ENCODE measurements at regions not wholly inside any gene's neighbourhood (a gene's known extent, or its start where the extent isn't known, plus 50 kb on each side); places are given as distances from the start of the nearest gene placed in this dataset.

DNA sequence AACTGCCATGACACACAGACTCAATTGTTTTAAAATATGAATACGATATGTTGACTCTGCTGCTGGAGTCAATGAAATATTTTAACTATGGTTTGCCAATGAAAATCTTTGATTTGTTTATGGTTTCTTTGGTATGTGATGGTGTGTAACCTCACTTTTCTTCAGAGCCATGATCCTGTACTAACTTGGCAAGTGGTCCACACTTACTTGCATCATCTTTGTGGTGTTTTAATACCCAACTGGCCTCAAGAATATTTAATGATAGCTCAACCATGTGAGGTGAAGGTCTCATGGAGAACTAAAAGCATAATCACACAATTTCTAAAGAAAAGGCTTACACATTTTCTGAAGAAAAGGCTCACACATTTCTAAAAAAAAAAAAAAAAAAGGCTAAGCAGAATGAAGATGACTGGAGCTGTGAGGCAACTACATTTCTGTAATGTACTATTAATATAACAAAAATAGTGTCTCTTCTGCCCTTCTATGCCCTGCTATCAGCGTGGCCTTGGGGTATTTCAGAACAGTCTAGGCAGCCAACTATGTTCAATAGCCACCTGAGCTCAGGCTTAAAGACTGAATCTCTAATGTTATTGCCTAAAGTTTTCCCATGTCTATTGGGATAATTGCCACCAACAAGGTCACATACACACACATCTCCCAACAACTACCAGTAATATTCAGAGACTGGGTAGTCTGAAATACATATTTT, 395.0 kb downstream of the MLLT3 start:
- Mint-ChIP-seq H3K4me3 (no peak overlapping the region), H3K36me3 (no peaks in the 10 kb centered on the region), H3K27ac (no peak overlapping the region), H3K9me3 (peaks cover 2% of the 10 kb centered on the region), H3K4me1 (no peaks in the 10 kb centered on the region), H3K27me3 (ENCODE audit: insufficient read depth, low read depth) (no peaks in the 10 kb centered on the region)
- no peaks in the 10 kb centered on the region for H3K9me3 ChIP-seq (ENCODE audit: low read depth)
- no peak for DNase-seq (ENCODE audit: low spot score)
- peaks cover 6% of the 10 kb centered on the region for H3K4me1 ChIP-seq
- H3K27me3 ChIP-seq = no peaks in the 10 kb centered on the region
- no peaks in the 10 kb centered on the region for H3K79me2 ChIP-seq (ENCODE audit: low read depth)
- H3K9ac ChIP-seq = no peak overlapping the region
- no peaks in the 10 kb centered on the region for H3F3A ChIP-seq (ENCODE audit: low read depth)
- no peak overlapping the region for H2AFZ ChIP-seq (replicated peaks)
- TF ChIP-seq EZH2 (IDR thresholded peaks at IDR 0.05) = no peak
- no peak for TF ChIP-seq CTCF (IDR thresholded peaks at IDR 0.05)
- TF ChIP-seq EZH2phosphoT487 (IDR thresholded peaks at IDR 0.05) = no peak
- no peaks in the 10 kb centered on the region for H4K20me1 ChIP-seq (ENCODE audit: low read depth)
- no peak overlapping the region for H3K4me2 ChIP-seq
- H3K36me3 ChIP-seq = no peaks in the 10 kb centered on the region
- H3K27ac ChIP-seq = no peak overlapping the region
- no peak overlapping the region for H3K4me3 ChIP-seq

GRCh38 chr9:20226345-20226744, 396.0 kb downstream of the MLLT3 start:
- no peak for TF ChIP-seq EZH2 (IDR thresholded peaks at IDR 0.05)
- no peak for TF ChIP-seq EZH2phosphoT487 (IDR thresholded peaks at IDR 0.05)
- no peak for TF ChIP-seq CTCF (IDR thresholded peaks at IDR 0.05)
- no peak for DNase-seq (ENCODE audit: low spot score)
- H3K9me3 ChIP-seq (ENCODE audit: low read depth) = no peaks in the 10 kb centered on the region
- no peak overlapping the region for H3K9ac ChIP-seq
- H3K4me3 ChIP-seq = no peak overlapping the region
- Mint-ChIP-seq H3K36me3 (no peaks in the 10 kb centered on the region), H3K27me3 (ENCODE audit: insufficient read depth, low read depth) (no peaks in the 10 kb centered on the region), H3K9me3 (no peaks in the 10 kb centered on the region), H3K4me3 (no peak overlapping the region), H3K4me1 (no peaks in the 10 kb centered on the region), H3K27ac (no peak overlapping the region)
- no peak overlapping the region for H2AFZ ChIP-seq (replicated peaks)
- no peaks in the 10 kb centered on the region for H3F3A ChIP-seq (ENCODE audit: low read depth)
- H3K27ac ChIP-seq = no peak overlapping the region
- H4K20me1 ChIP-seq (ENCODE audit: low read depth) = no peaks in the 10 kb centered on the region
- no peaks in the 10 kb centered on the region for H3K36me3 ChIP-seq
- no peaks in the 10 kb centered on the region for H3K27me3 ChIP-seq
- H3K79me2 ChIP-seq (ENCODE audit: low read depth) = no peaks in the 10 kb centered on the region
- peaks cover 6% of the 10 kb centered on the region for H3K4me1 ChIP-seq
- no peak overlapping the region for H3K4me2 ChIP-seq

GRCh38 chr9:20225826-20226225, 396.5 kb downstream of the MLLT3 start:
- Histone ChIP-seq H3K4me3 (no peak overlapping the region), H3K27me3 (no peaks in the 10 kb centered on the region), H3F3A (ENCODE audit: low read depth) (no peaks in the 10 kb centered on the region), H3K79me2 (ENCODE audit: low read depth) (no peaks in the 10 kb centered on the region), H3K4me2 (no peak overlapping the region), H3K9ac (no peak overlapping the region), H3K36me3 (no peaks in the 10 kb centered on the region), H3K27ac (no peak overlapping the region), H2AFZ (replicated peaks) (no peak overlapping the region), H3K4me1 (peaks cover 6% of the 10 kb centered on the region), H3K9me3 (ENCODE audit: low read depth) (no peaks in the 10 kb centered on the region), H4K20me1 (ENCODE audit: low read depth) (no peaks in the 10 kb centered on the region)
- Mint-ChIP-seq H3K27me3 (ENCODE audit: insufficient read depth, low read depth) (no peaks in the 10 kb centered on the region), H3K4me1 (no peaks in the 10 kb centered on the region), H3K36me3 (no peaks in the 10 kb centered on the region), H3K9me3 (no peaks in the 10 kb centered on the region), H3K27ac (no peak overlapping the region), H3K4me3 (no peak overlapping the region)
- TF ChIP-seq EZH2 (IDR thresholded peaks at IDR 0.05) = no peak
- TF ChIP-seq CTCF (IDR thresholded peaks at IDR 0.05) = no peak
- no peak for TF ChIP-seq EZH2phosphoT487 (IDR thresholded peaks at IDR 0.05)
- DNase-seq (ENCODE audit: low spot score) = no peak

Measured in neural progenitor cell (in vitro differentiated cells).